CD14-positive monocyte (primary cell): ENCODE measurements at regions not wholly inside any gene's neighbourhood (a gene's known extent, or its start where the extent isn't known, plus 50 kb on each side); places are given as distances from the start of the nearest gene placed in this dataset.

Experiments used
- DNase-seq, 3 donors: peaks; one replicate each; pipeline ENCODE4 v3.0.0-alpha.2; 2011 to 2022
- H2AFZ ChIP-seq: 2 replicates; pipeline ENCODE4 v1.6.0; 2012; ENCODE audit warnings: mild to moderate bottlenecking, low read depth, low read length, inconsistent platforms; ENCODE audit not compliant: insufficient read depth, poor library complexity, severe bottlenecking
- H3K27ac ChIP-seq, 2 donors: 1 replicate in 1 of 2; 2 replicates in 1 of 2; pipeline ENCODE4 v1.5.1; 2012 to 2013; ENCODE audit warnings: low read length in 2 of 2, control low read depth in 1 of 2, inconsistent platforms in 1 of 2, low read depth in 1 of 2, mild to moderate bottlenecking in 1 of 2
- H3K27me3 ChIP-seq, 2 donors: one replicate each; pipeline versions ENCODE4 v1.6.0 to v1.6.1; 2011 to 2013; ENCODE audit warnings: low read length in 2 of 2; ENCODE audit not compliant: control insufficient read depth in 2 of 2, insufficient read depth in 2 of 2
- H3K36me3 ChIP-seq, 2 donors: replicated peaks in 1 of 2; 1 replicate in 1 of 2; 2 replicates in 1 of 2; pipeline versions ENCODE4 v1.5.1 to v1.6.1; 2012 to 2013; ENCODE audit warnings: low read length in 2 of 2, control low read depth in 1 of 2, inconsistent platforms in 1 of 2, mild to moderate bottlenecking in 1 of 2; ENCODE audit not compliant: insufficient read depth in 2 of 2, control insufficient read depth in 1 of 2
- H3K4me1 ChIP-seq, 2 donors: 1 replicate in 1 of 2; 2 replicates in 1 of 2; pipeline versions ENCODE4 v1.5.1 to v1.6.1; 2012 to 2013; ENCODE audit warnings: low read length in 2 of 2, control low read depth in 1 of 2, inconsistent platforms in 1 of 2, mild to moderate bottlenecking in 1 of 2, moderate library complexity in 1 of 2; ENCODE audit not compliant: insufficient read depth in 2 of 2, control insufficient read depth in 1 of 2
- H3K4me2 ChIP-seq: replicated peaks from 2 replicates; pipeline ENCODE3; 2012; ENCODE audit warnings: low read length, moderate library complexity, mild to moderate bottlenecking; ENCODE audit not compliant: poor library complexity, severe bottlenecking; ENCODE audit errors: extremely low read depth
- H3K4me3 ChIP-seq, 3 experiments: fragments of 200-600 bp in 1 of 3; sonication (generic) in 1 of 3; replicated peaks in 1 of 3; 1 replicate in 2 of 3; 2 replicates in 1 of 3; pipeline ENCODE4 v1.5.1; 2011 to 2013; ENCODE audit warnings: low read length in 3 of 3, mild to moderate bottlenecking in 3 of 3, control low read depth in 2 of 3, low read depth in 2 of 3, inconsistent platforms in 1 of 3, moderate library complexity in 1 of 3
- H3K79me2 ChIP-seq: 2 replicates; pipeline ENCODE4 v1.6.0; 2012; ENCODE audit warnings: mild to moderate bottlenecking, control low read depth, inconsistent platforms, low read length, moderate library complexity; ENCODE audit not compliant: insufficient read depth
- H3K9ac ChIP-seq: 2 replicates; pipeline ENCODE4 v1.6.0; 2017; ENCODE audit warnings: low read length, mild to moderate bottlenecking; ENCODE audit not compliant: insufficient read depth, poor library complexity, severe bottlenecking
- H3K9me3 ChIP-seq, 2 donors: replicated peaks in 1 of 2; 1 replicate in 1 of 2; 2 replicates in 1 of 2; pipeline versions ENCODE4 v1.5.1 to v1.6.1; 2012 to 2013; ENCODE audit warnings: low read length in 2 of 2, control low read depth in 1 of 2; ENCODE audit not compliant: control insufficient read depth in 1 of 2, insufficient read depth in 1 of 2
- H4K20me1 ChIP-seq: 2 replicates; pipeline ENCODE4 v1.6.0; 2012; ENCODE audit warnings: mild to moderate bottlenecking, low read length, control low read depth, moderate library complexity; ENCODE audit not compliant: insufficient read depth
- H3K27ac Mint-ChIP-seq, 7 donors: one replicate each; pipeline ENCODE4 v1.8.0; 2020; ENCODE audit warnings: mild to moderate bottlenecking in 7 of 7, mixed read lengths in 7 of 7, moderate library complexity in 6 of 7, inconsistent platforms in 2 of 7
- H3K27me3 Mint-ChIP-seq, 3 donors: one replicate each; pipeline ENCODE4 v1.8.0; 2021 to 2022; ENCODE audit warnings: low read depth in 3 of 3, mild to moderate bottlenecking in 3 of 3, mixed read lengths in 3 of 3, moderate library complexity in 3 of 3, inconsistent platforms in 1 of 3
- H3K36me3 Mint-ChIP-seq, 2 donors: one replicate each; pipeline ENCODE4 v1.8.0; 2020; ENCODE audit warnings: mixed read lengths in 2 of 2, inconsistent platforms in 1 of 2, mild to moderate bottlenecking in 1 of 2
- H3K4me1 Mint-ChIP-seq: one replicate; pipeline ENCODE4 v1.8.0; 2020; ENCODE audit warnings: mild to moderate bottlenecking, mixed read lengths
- H3K4me3 Mint-ChIP-seq, 2 donors: one replicate each; pipeline ENCODE4 v1.8.0; 2020; ENCODE audit warnings: mild to moderate bottlenecking in 2 of 2, mixed read lengths in 2 of 2, moderate library complexity in 1 of 2
- H3K9me3 Mint-ChIP-seq, 7 donors: one replicate each; pipeline ENCODE4 v1.8.0; 2020 to 2022; ENCODE audit warnings: mixed read lengths in 7 of 7, mild to moderate bottlenecking in 6 of 7, moderate library complexity in 6 of 7, inconsistent platforms in 2 of 7
- CTCF ChIP-seq: fragments of 200-600 bp; IDR thresholded peaks from one replicate; pipeline ENCODE4 v1.8.0; 2022; ENCODE audit warnings: antibody characterized with exemption, mild to moderate bottlenecking
- WGBS: methylation state at CpG from one replicate; pipeline ENCODE4 v1.1.5; 2013; ENCODE audit warnings: missing lambda C conversion rate; ENCODE audit not compliant: insufficient coverage; 5-methylcytosine and 5-hydroxymethylcytosine counted together
- intact Hi-C, 2 donors: fragments of 100-400 bp; cut with micrococcal nuclease; formaldehyde crosslinking; loops; one replicate each; pipeline versions ENCODE4 v1.15.0 to v1.15.1; 2023

- Mint-ChIP-seq H3K36me3 (no peaks in the 10 kb centered on the region), H3K4me1 (peaks cover 19% of the 10 kb centered on the region), H3K27me3 (peaks cover 0 to 4% (median 3%) of the 10 kb centered on the region in 3 donors), H3K27ac (no peak overlapping the region), H3K4me3 (no peak overlapping the region), H3K9me3 (peaks cover 0 to 2% (median 0%) of the 10 kb centered on the region in 7 donors)
- Histone ChIP-seq H3K36me3 (no peaks in the 10 kb centered on the region), H3K4me1 (peaks cover 4 to 8% of the 10 kb centered on the region in 2 donors), H3K79me2 (no peaks in the 10 kb centered on the region), H3K27ac (no peak overlapping the region), H3K4me3 (no peak overlapping the region), H3K27me3 (no peaks in the 10 kb centered on the region), H3K4me2 (no peak overlapping the region), H2AFZ (no peak overlapping the region), H3K9ac (no peak overlapping the region), H4K20me1 (no peaks in the 10 kb centered on the region), H3K9me3 (no peaks in the 10 kb centered on the region)
- intact Hi-C loops = no loop called here
- no CpG with 5 or more reads among the region's 4 CpGs for WGBS
- no peak for DNase-seq
- no peak for TF ChIP-seq CTCF
Observed at GRCh38 chr5:110058175-110058574, 368.4 kb downstream of the MAN2A1 start.

GRCh38 chr5:110062246-110062645, 372.5 kb downstream of the MAN2A1 start:
- no peaks in the 10 kb centered on the region for H3K4me1 Mint-ChIP-seq
- no peaks in the 10 kb centered on the region for H3K36me3 Mint-ChIP-seq
- Histone ChIP-seq H3K4me3 (no peak overlapping the region), H3K4me1 (no peaks in the 10 kb centered on the region), H3K9me3 (no peaks in the 10 kb centered on the region), H3K36me3 (no peaks in the 10 kb centered on the region), H4K20me1 (no peaks in the 10 kb centered on the region), H3K4me2 (no peak overlapping the region), H3K9ac (no peak overlapping the region), H3K27ac (no peak overlapping the region), H2AFZ (no peak overlapping the region), H3K79me2 (no peaks in the 10 kb centered on the region), H3K27me3 (no peaks in the 10 kb centered on the region)
- DNase-seq = no peak
- intact Hi-C loops = no loop called here
- H3K27ac Mint-ChIP-seq = no peak overlapping the region
- H3K27me3 Mint-ChIP-seq = no peaks in the 10 kb centered on the region
- H3K9me3 Mint-ChIP-seq = peaks cover 0 to 1% (median 0%) of the 10 kb centered on the region in 7 donors
- WGBS = no CpG with 5 or more reads among the region's 1 CpG
- H3K4me3 Mint-ChIP-seq = no peak overlapping the region
- no peak for TF ChIP-seq CTCF
